Mucosa of rectum (tissue), 2 donors: ENCODE measurements at regions not wholly inside any gene's neighbourhood (a gene's known extent, or its start where the extent isn't known, plus 50 kb on each side); places are given as distances from the start of the nearest gene placed in this dataset.

Experiments used
- H3K27ac ChIP-seq, 2 donors: one replicate each; pipeline ENCODE4 v1.7.0; 2013; ENCODE audit warnings: inconsistent platforms in 2 of 2, low read depth in 2 of 2, low read length in 2 of 2
- H3K27me3 ChIP-seq, 2 donors: one replicate each; pipeline ENCODE4 v1.7.0; 2013; ENCODE audit warnings: low read length in 2 of 2; ENCODE audit not compliant: control insufficient read depth in 2 of 2, insufficient read depth in 2 of 2
- H3K36me3 ChIP-seq, 2 donors: one replicate each; pipeline ENCODE4 v1.7.0; 2013; ENCODE audit warnings: low read length in 2 of 2; ENCODE audit not compliant: control insufficient read depth in 2 of 2, insufficient read depth in 2 of 2
- H3K4me1 ChIP-seq, 2 donors: one replicate each; pipeline ENCODE4 v1.7.0; 2013; ENCODE audit warnings: low read length in 2 of 2, mild to moderate bottlenecking in 1 of 2; ENCODE audit not compliant: control insufficient read depth in 2 of 2, insufficient read depth in 2 of 2
- H3K4me3 ChIP-seq, 2 donors: one replicate each; pipeline ENCODE4 v1.7.0; 2013; ENCODE audit warnings: low read length in 2 of 2
- H3K9ac ChIP-seq, 2 donors: one replicate each; pipeline ENCODE4 v1.7.0; 2013; ENCODE audit warnings: low read length in 2 of 2, low read depth in 1 of 2, mild to moderate bottlenecking in 1 of 2
- H3K9me3 ChIP-seq, 2 donors: one replicate each; pipeline ENCODE4 v1.7.0; 2013; ENCODE audit warnings: low read length in 2 of 2; ENCODE audit not compliant: control insufficient read depth in 2 of 2
- donor health status: healthy.
- donor health status: Normal muscosa, but diverticular disease.

DNA sequence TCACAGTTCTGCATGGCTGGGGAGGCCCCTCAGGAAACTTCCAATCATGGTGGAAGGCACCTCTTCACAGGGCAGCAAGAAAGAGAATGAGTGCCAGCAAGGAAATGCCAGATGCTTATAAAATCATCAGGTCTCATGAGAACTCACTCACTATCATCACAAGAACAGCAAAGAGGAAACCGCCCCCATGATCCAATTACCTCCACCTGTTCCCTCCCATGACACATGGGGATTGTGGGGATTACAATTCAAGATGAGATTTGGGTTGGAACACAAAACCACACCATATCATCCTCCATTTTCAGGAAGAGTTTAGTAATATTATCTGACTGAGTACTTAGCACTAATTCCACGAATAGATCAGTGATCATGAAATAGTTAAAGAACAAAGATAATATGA lies 244.2 kb downstream of the LMO4 start:
- H3K9ac ChIP-seq, result no peak overlapping the region
- no peaks in the 10 kb centered on the region for H3K27me3 ChIP-seq
- no peaks in the 10 kb centered on the region for H3K9me3 ChIP-seq
- no peaks in the 10 kb centered on the region for H3K4me1 ChIP-seq
- H3K4me3 ChIP-seq, result no peak overlapping the region
- no peaks in the 10 kb centered on the region for H3K36me3 ChIP-seq
- no peak overlapping the region for H3K27ac ChIP-seq

- Histone ChIP-seq H3K27me3 (no peaks in the 10 kb centered on the region), H3K4me3 (no peak overlapping the region), H3K9ac (no peak overlapping the region), H3K4me1 (no peaks in the 10 kb centered on the region), H3K36me3 (no peaks in the 10 kb centered on the region), H3K27ac (no peak overlapping the region), H3K9me3 (no peaks in the 10 kb centered on the region)
These were observed 246.8 kb downstream of the LMO4 start for GRCh38 chr1:87575528-87575927.

GRCh38 chr1:87578464-87578863 lies 249.8 kb downstream of the LMO4 start:
- no peaks in the 10 kb centered on the region for H3K36me3 ChIP-seq
- no peaks in the 10 kb centered on the region for H3K9me3 ChIP-seq
- no peak overlapping the region for H3K9ac ChIP-seq
- H3K27ac ChIP-seq, result no peak overlapping the region
- H3K27me3 ChIP-seq, result no peaks in the 10 kb centered on the region
- H3K4me3 ChIP-seq, result no peak overlapping the region
- H3K4me1 ChIP-seq, result no peaks in the 10 kb centered on the region

GRCh38 chr1:87583459-87583858 lies 254.8 kb downstream of the LMO4 start:
- peaks cover 0 to 17% of the 10 kb centered on the region in 2 donors for H3K4me1 ChIP-seq
- no peaks in the 10 kb centered on the region for H3K9me3 ChIP-seq
- no peak overlapping the region for H3K4me3 ChIP-seq
- no peak overlapping the region for H3K27ac ChIP-seq
- H3K27me3 ChIP-seq, result no peaks in the 10 kb centered on the region
- H3K9ac ChIP-seq, result no peak overlapping the region
- no peaks in the 10 kb centered on the region for H3K36me3 ChIP-seq

GRCh38 chr1:87584586-87584985 lies 255.9 kb downstream of the LMO4 start:
- no peak overlapping the region for H3K27ac ChIP-seq

GRCh38 chr1:87586501-87586900 lies 257.8 kb downstream of the LMO4 start:
- Histone ChIP-seq H3K27me3 (no peaks in the 10 kb centered on the region), H3K27ac (no peak overlapping the region), H3K4me3 (no peak overlapping the region), H3K36me3 (no peaks in the 10 kb centered on the region), H3K9me3 (no peaks in the 10 kb centered on the region), H3K4me1 (peaks cover 0 to 17% of the 10 kb centered on the region in 2 donors), H3K9ac (no peak overlapping the region)

More at GRCh38 chr1:87584586-87584985, 255.9 kb downstream of the LMO4 start:
- Histone ChIP-seq H3K27me3 (no peaks in the 10 kb centered on the region), H3K9ac (no peak overlapping the region), H3K4me1 (peaks cover 0 to 17% of the 10 kb centered on the region in 2 donors), H3K9me3 (no peaks in the 10 kb centered on the region), H3K36me3 (no peaks in the 10 kb centered on the region), H3K4me3 (peak overlapping the region in 1 of 2 donors; percentile 22)

GRCh38 chr1:87588495-87588894 lies 259.8 kb downstream of the LMO4 start:
- no peak overlapping the region for H3K9ac ChIP-seq
- H3K4me1 ChIP-seq, result peaks cover 0 to 17% of the 10 kb centered on the region in 2 donors
- no peaks in the 10 kb centered on the region for H3K9me3 ChIP-seq
- no peaks in the 10 kb centered on the region for H3K27me3 ChIP-seq
- no peak overlapping the region for H3K4me3 ChIP-seq
- H3K27ac ChIP-seq, result peak overlapping the region in 1 of 2 donors; percentile 2
- no peaks in the 10 kb centered on the region for H3K36me3 ChIP-seq

GRCh38 chr1:87591492-87591891 lies 262.8 kb downstream of the LMO4 start:
- H3K4me1 ChIP-seq, result peaks cover 0 to 21% of the 10 kb centered on the region in 2 donors
- no peaks in the 10 kb centered on the region for H3K27me3 ChIP-seq
- H3K9ac ChIP-seq, result no peak overlapping the region
- no peak overlapping the region for H3K4me3 ChIP-seq
- H3K36me3 ChIP-seq, result no peaks in the 10 kb centered on the region
- H3K27ac ChIP-seq, result peak overlapping the region in 1 of 2 donors; percentile 25
- no peaks in the 10 kb centered on the region for H3K9me3 ChIP-seq

GRCh38 chr1:87592156-87592555 lies 263.5 kb downstream of the LMO4 start:
- peaks cover 0 to 19% of the 10 kb centered on the region in 2 donors for H3K4me1 ChIP-seq
- peak overlapping the region in 1 of 2 donors; percentile 25 for H3K27ac ChIP-seq
- no peak overlapping the region for H3K9ac ChIP-seq
- H3K9me3 ChIP-seq, result no peaks in the 10 kb centered on the region
- H3K27me3 ChIP-seq, result no peaks in the 10 kb centered on the region
- no peak overlapping the region for H3K4me3 ChIP-seq
- no peaks in the 10 kb centered on the region for H3K36me3 ChIP-seq

- no peaks in the 10 kb centered on the region for H3K27me3 ChIP-seq
- no peak overlapping the region for H3K9ac ChIP-seq
- H3K36me3 ChIP-seq, result no peaks in the 10 kb centered on the region
- peaks cover 0 to 13% of the 10 kb centered on the region in 2 donors for H3K4me1 ChIP-seq
- peak overlapping the region; percentile 39 to 48 for H3K4me3 ChIP-seq
- peak overlapping the region; percentile 66 to 71 for H3K27ac ChIP-seq
- H3K9me3 ChIP-seq, result no peaks in the 10 kb centered on the region
These were observed 266.2 kb downstream of the LMO4 start for GRCh38 chr1:87594736-87595383.
